ENCODE measurements at regions not wholly inside any gene's neighbourhood (a gene's known extent, or its start where the extent isn't known, plus 50 kb on each side); places are given as distances from the start of the nearest gene placed in this dataset.

- H3K27ac ChIP-seq: no peak overlapping the region
- 83 to 89% methylated on average over 6 of the region's 6 CpGs for WGBS, 2 donors
- no peak for DNase-seq
These were observed 415.2 kb downstream of the KCTD12 start for GRCh38 chr13:76470991-76471390.

GRCh38 chr13:76466043-76466442, 420.2 kb downstream of the KCTD12 start:
- Histone ChIP-seq H3K9me3 (no peaks in the 10 kb centered on the region), H3K4me3 (no peak overlapping the region), H3K36me3 (no peaks in the 10 kb centered on the region), H3K4me1 (no peaks in the 10 kb centered on the region), H3K27me3 (no peaks in the 10 kb centered on the region), H3K27ac (no peak overlapping the region)
- intact Hi-C loops (cut with DNase I): no loop called here
- WGBS, 2 donors: 31 to 32% methylated on average over 1 of the region's 1 CpG
- no peak for DNase-seq
- TF ChIP-seq POLR2AphosphoS5 (IDR thresholded peaks at IDR 0.05): peak in 1 of 4 donors; percentile 9
- no peak for TF ChIP-seq CTCF (IDR thresholded peaks at IDR 0.05)

More at GRCh38 chr13:76470991-76471390, 415.2 kb downstream of the KCTD12 start:
- no peaks in the 10 kb centered on the region for H3K27me3 ChIP-seq
- TF ChIP-seq CTCF (IDR thresholded peaks at IDR 0.05) (no peak), POLR2AphosphoS5 (IDR thresholded peaks at IDR 0.05) (no peak), POLR2A (IDR thresholded peaks at IDR 0.05) (no peak), EP300 (IDR thresholded peaks at IDR 0.05) (no peak)
- H3K9me3 ChIP-seq: no peaks in the 10 kb centered on the region
- intact Hi-C loops (cut with DNase I): loop anchor here (5.0 to 10.0 kb wide), 2 partner anchors 504 to 774 kb away; no protein-coding TSS in a partner anchor
- H3K36me3 ChIP-seq: no peaks in the 10 kb centered on the region
- no peak overlapping the region for H3K4me3 ChIP-seq
- H3K4me1 ChIP-seq: peaks cover 0 to 5% (median 0%) of the 10 kb centered on the region in 4 donors

- Histone ChIP-seq H3K27ac (no peak overlapping the region), H3K9me3 (no peaks in the 10 kb centered on the region), H3K4me3 (no peak overlapping the region), H3K4me1 (peaks cover 0 to 7% (median 3%) of the 10 kb centered on the region in 4 donors), H3K27me3 (no peaks in the 10 kb centered on the region), H3K36me3 (no peaks in the 10 kb centered on the region)
- WGBS, 2 donors: 58 to 78% methylated on average over 2 of the region's 2 CpGs
- no peak for DNase-seq
- TF ChIP-seq POLR2AphosphoS5 (IDR thresholded peaks at IDR 0.05): no peak
- no peak for TF ChIP-seq EP300 (IDR thresholded peaks at IDR 0.05)
- TF ChIP-seq POLR2A (IDR thresholded peaks at IDR 0.05): no peak
- no peak for TF ChIP-seq CTCF (IDR thresholded peaks at IDR 0.05)
- intact Hi-C loops (cut with DNase I): no loop called here
These were observed 422.9 kb downstream of the KCTD12 start for GRCh38 chr13:76463314-76463713.

- Histone ChIP-seq H3K27me3 (no peaks in the 10 kb centered on the region), H3K4me1 (peaks cover 0 to 7% (median 3%) of the 10 kb centered on the region in 4 donors), H3K27ac (no peak overlapping the region), H3K9me3 (no peaks in the 10 kb centered on the region), H3K4me3 (no peak overlapping the region), H3K36me3 (no peaks in the 10 kb centered on the region)
- WGBS, 2 donors: 66 to 68% methylated on average over 4 of the region's 4 CpGs
- TF ChIP-seq POLR2A (IDR thresholded peaks at IDR 0.05) (no peak), CTCF (IDR thresholded peaks at IDR 0.05) (no peak), EP300 (IDR thresholded peaks at IDR 0.05) (no peak), POLR2AphosphoS5 (IDR thresholded peaks at IDR 0.05) (no peak)
- intact Hi-C loops (cut with DNase I): no loop called here
- DNase-seq: no peak
These were observed 424.2 kb downstream of the KCTD12 start for GRCh38 chr13:76461999-76462398.

- peaks cover 0 to 7% (median 3%) of the 10 kb centered on the region in 4 donors for H3K4me1 ChIP-seq
- H3K27me3 ChIP-seq: no peaks in the 10 kb centered on the region
- intact Hi-C loops (cut with DNase I): no loop called here
- no peaks in the 10 kb centered on the region for H3K36me3 ChIP-seq
- DNase-seq: no peak
- no peak overlapping the region for H3K27ac ChIP-seq
- whole genome bisulfite sequencing, 2 donors: 82 to 87% methylated on average over 1 of the region's 1 CpG
- TF ChIP-seq POLR2AphosphoS5 (IDR thresholded peaks at IDR 0.05): no peak
- no peak for TF ChIP-seq POLR2A (IDR thresholded peaks at IDR 0.05)
- no peak for TF ChIP-seq EP300 (IDR thresholded peaks at IDR 0.05)
- TF ChIP-seq CTCF (IDR thresholded peaks at IDR 0.05): no peak
- no peak overlapping the region for H3K4me3 ChIP-seq
- no peaks in the 10 kb centered on the region for H3K9me3 ChIP-seq
These were observed 424.7 kb downstream of the KCTD12 start for GRCh38 chr13:76461484-76461883.

Data from sigmoid colon (tissue), 6 donors.